Heart left ventricle (tissue), 16 donors: ENCODE measurements at regions not wholly inside any gene's neighbourhood (a gene's known extent, or its start where the extent isn't known, plus 50 kb on each side); places are given as distances from the start of the nearest gene placed in this dataset.
A peak's percentile ranks its signal among the peaks of the same experiment; 100 is the strongest.

Experiments used
- ATAC-seq, 4 donors: fragments of 200-7000 bp; cut with Tn5 transposase; one replicate each; pipeline ENCODE4 v1.9.1; 2020 to 2022; ENCODE audit warnings: moderate library complexity in 4 of 4, mild to moderate bottlenecking in 3 of 4, moderate number of reproducible peaks in 1 of 4
- DNase-seq, 5 donors: peaks; one replicate each; pipeline ENCODE4 v3.0.0-alpha.2; 2020
- H3K27ac ChIP-seq, 12 donors: fragments of 200-600 bp; sonication (generic) in 4 of 12; one replicate each; pipeline versions ENCODE4 v1.5.0 to v1.8.0; 2016 to 2022; ENCODE audit warnings: mild to moderate bottlenecking in 2 of 12
- H3K27me3 ChIP-seq, 9 donors: fragments of 200-600 bp; sonication (generic) in 2 of 9; one replicate each; pipeline versions ENCODE4 v1.5.1 to v1.8.0; 2016 to 2022; ENCODE audit warnings: mild to moderate bottlenecking in 3 of 9
- H3K36me3 ChIP-seq, 9 donors: fragments of 200-600 bp; sonication (generic) in 2 of 9; one replicate each; pipeline versions ENCODE4 v1.5.0 to v1.8.0; 2018 to 2022; ENCODE audit warnings: mild to moderate bottlenecking in 2 of 9
- H3K4me1 ChIP-seq, 12 donors: fragments of 200-600 bp; sonication (generic) in 4 of 12; one replicate each; pipeline versions ENCODE4 v1.5.0 to v1.8.0; 2016 to 2022; ENCODE audit warnings: mild to moderate bottlenecking in 3 of 12
- H3K4me3 ChIP-seq, 12 donors: fragments of 200-600 bp; sonication (generic) in 4 of 12; one replicate each; pipeline versions ENCODE4 v1.5.0 to v1.8.0; 2017 to 2022; ENCODE audit warnings: mild to moderate bottlenecking in 9 of 12, moderate library complexity in 4 of 12
- H3K9me3 ChIP-seq, 12 donors: fragments of 200-600 bp; sonication (generic) in 4 of 12; one replicate each; pipeline versions ENCODE4 v1.5.0 to v1.8.0; 2016 to 2022; ENCODE audit warnings: mild to moderate bottlenecking in 1 of 12
- CTCF ChIP-seq, 12 donors: fragments of 200-600 bp; sonication (generic) in 4 of 12; IDR thresholded peaks; one replicate each; pipeline versions ENCODE4 v1.5.0 to v1.8.0; 2018 to 2022; ENCODE audit warnings: antibody characterized with exemption in 12 of 12, mild to moderate bottlenecking in 5 of 12
- POLR2A ChIP-seq, 2 donors: fragments of 450-650 bp; IDR thresholded peaks; one replicate each; pipeline ENCODE4 v1.6.1; 2017; ENCODE audit warnings: antibody characterized with exemption in 2 of 2, mild to moderate bottlenecking in 2 of 2, moderate library complexity in 2 of 2
- WGBS, 4 donors: extraction: QIAGEN DNeasy Blood & Tissue Kit in 2 of 4; methylation state at CpG; one replicate each; pipeline versions ENCODE4 v1.1.5 to v1.1.7; 2013 to 2018; 5-methylcytosine and 5-hydroxymethylcytosine counted together
- intact Hi-C, 10 donors: fragments of 100-400 bp; cut with DNase I; formaldehyde crosslinking; loops; one replicate each; pipeline versions ENCODE4 v1.11.1 to v1.14.2; 2022
- donor health status: ischemic (EF 13 %, LVEDD 7.1; RV severe dilation, severe dysfunction).
- donor health status: healthy with polysubstance abuse.
- donor health status: DM: no; HTN: yes; CAD: no.
- donor health status: DM: no; HTN: no; CAD: no.
- donor health status: ischemic (EF 25% LVEDD 6.9; RV normal size, moderate dysfunction).
- donor health status: ischemic (EF 25% LVEDD 5.7; RV mildly dilated, moderate dysfunction).
- donor health status: healthy.
- donor health status: DM: yes; HTN: yes; CAD: no.
- donor health status: ischemic (EF 35%, LVEDD 5.7; RV mildly dilated, moderate dysfunction).
- donor health status: nonischemic (EF 11% LVEDD 7.7; RV severe dilation, severe dysfunction).
- donor health status: DM: yes; HTN: yes; CAD: no.
- donor health status: PGD.
- donor health status: ischemic (EF 29% LVEDD 5.4; RV normal size, mild dysfunction).
- donor health status: nonischemic (EF 23%, LVEDD 6.1; RV moderate dilation, normal function).

GRCh38 chr10:8375137-8375536, 320.6 kb downstream of the GATA3 start:
- intact Hi-C loops: loop anchor here in 7 of 10 donors (5.0 to 10.0 kb wide), 3 partner anchors 310 to 323 kb away; partner anchors contain the start of gene GATA3 (in 6 of the 7)
- Histone ChIP-seq H3K27me3 (no peaks in the 10 kb centered on the region), H3K36me3 (no peaks in the 10 kb centered on the region), H3K27ac (no peak overlapping the region), H3K9me3 (no peaks in the 10 kb centered on the region), H3K4me1 (peaks cover 0 to 22% (median 5%) of the 10 kb centered on the region in 12 donors), H3K4me3 (no peak overlapping the region)
- ATAC-seq (no peak), DNase-seq (no peak)
- no peak for TF ChIP-seq CTCF (IDR thresholded peaks at IDR 0.05)
- WGBS, 4 donors: 73 to 88% (median 81%) methylated on average over 4 of the region's 4 CpGs

GRCh38 chr10:8378198-8378983, 323.9 kb downstream of the GATA3 start:
- no peaks in the 10 kb centered on the region for H3K36me3 ChIP-seq
- peak overlapping the region; percentile 30 to 76 (median 57) for H3K27ac ChIP-seq
- H3K4me3 ChIP-seq: peak overlapping the region in 6 of 12 donors; percentile 5 to 28 (median 17)
- intact Hi-C loops: loop anchor here in 7 of 10 donors (5.0 to 10.0 kb wide), 3 partner anchors 314 to 326 kb away; partner anchors contain the start of gene GATA3 (in 6 of the 7)
- peaks cover 0 to 29% (median 8%) of the 10 kb centered on the region in 12 donors for H3K4me1 ChIP-seq
- whole genome bisulfite sequencing, 4 donors: 53 to 61% (median 56%) methylated on average over 10 of the region's 10 CpGs
- no peaks in the 10 kb centered on the region for H3K9me3 ChIP-seq
- TF ChIP-seq POLR2A (IDR thresholded peaks at IDR 0.05): no peak
- ATAC-seq (peak in 1 of 4 donors; percentile 77), DNase-seq (no peak)
- H3K27me3 ChIP-seq: peaks cover 0 to 7% (median 0%) of the 10 kb centered on the region in 9 donors

- ATAC-seq (peak in 2 of 4 donors; percentile 26 to 72), DNase-seq (no peak)
- H3K36me3 ChIP-seq: no peaks in the 10 kb centered on the region
- peak overlapping the region in 7 of 12 donors; percentile 5 to 56 (median 48) for H3K27ac ChIP-seq
- no peak overlapping the region for H3K4me3 ChIP-seq
- peaks cover 0 to 7% (median 0%) of the 10 kb centered on the region in 9 donors for H3K27me3 ChIP-seq
- H3K9me3 ChIP-seq: no peaks in the 10 kb centered on the region
- WGBS, 4 donors: 21 to 34% (median 31%) methylated on average over 9 of the region's 9 CpGs
- intact Hi-C loops: loop anchor here in 7 of 10 donors (5.0 to 10.0 kb wide), 3 partner anchors 315 to 328 kb away; partner anchors contain the start of gene GATA3 (in 6 of the 7)
- peaks cover 0 to 29% (median 8%) of the 10 kb centered on the region in 12 donors for H3K4me1 ChIP-seq
- no peak for TF ChIP-seq CTCF (IDR thresholded peaks at IDR 0.05)
- TF ChIP-seq POLR2A (IDR thresholded peaks at IDR 0.05): no peak
Measured at GRCh38 chr10:8379906-8380832, 325.7 kb downstream of the GATA3 start.

- H3K4me1 ChIP-seq: peaks cover 0 to 29% (median 8%) of the 10 kb centered on the region in 12 donors
- DNase-seq (no peak), ATAC-seq (no peak)
- no peaks in the 10 kb centered on the region for H3K36me3 ChIP-seq
- no peak overlapping the region for H3K4me3 ChIP-seq
- peak overlapping the region in 6 of 12 donors; percentile 9 to 56 (median 38) for H3K27ac ChIP-seq
- 87 to 92% (median 89%) methylated on average over 3 of the region's 3 CpGs for WGBS, 4 donors
- H3K27me3 ChIP-seq: peaks cover 0 to 7% (median 0%) of the 10 kb centered on the region in 9 donors
- TF ChIP-seq POLR2A (IDR thresholded peaks at IDR 0.05): no peak
- TF ChIP-seq CTCF (IDR thresholded peaks at IDR 0.05): no peak
- intact Hi-C loops: no loop called here
- H3K9me3 ChIP-seq: no peaks in the 10 kb centered on the region
Measured at GRCh38 chr10:8380833-8381496, 326.5 kb downstream of the GATA3 start.
